HCT116 (cell line): ENCODE measurements at regions not wholly inside any gene's neighbourhood (a gene's known extent, or its start where the extent isn't known, plus 50 kb on each side); places are given as distances from the start of the nearest gene placed in this dataset.

ENCODE experiments used
- ATAC-seq: fragments of 200-7000 bp; cut with Tn5 transposase; 2 replicates; pipeline ENCODE4 v1.9.1; 2020; ENCODE audit warnings: mild to moderate bottlenecking, moderate library complexity
- BruUV-seq: library from RNA; stranded (reverse); fragments of 400-500 nt; replicated peaks from 2 replicates; lab custom pipeline; 2021; lab: Mats Ljungman, UMichigan
- CTCF ChIA-PET: fragments of 300-600 bp; sonication (Branson Sonifier 250); formaldehyde crosslinking; loops from one replicate; lab custom pipeline; 2021; ENCODE audit warnings: antibody characterized with exemption; lab: Charles Lee
- POLR2A ChIA-PET: fragments of 300-600, 350-600 bp; sonication (Branson Sonifier 250); formaldehyde crosslinking; loops from one replicate; lab custom pipeline; 2021; ENCODE audit warnings: antibody characterized with exemption; lab: Charles Lee
- RAD21 ChIA-PET, 2 experiments: fragments of 300-600 bp; sonication (Branson Sonifier 250); formaldehyde crosslinking; loops; one replicate each; lab custom pipeline; 2023; ENCODE audit warnings: low total read pairs in 2 of 2; ENCODE audit not compliant: uncharacterized antibody in 2 of 2, unreplicated experiment in 2 of 2, low non-redundant PET in 1 of 2; lab: Charles Lee
- DNase-seq: peaks from one replicate; pipeline ENCODE4 v3.0.0-alpha.2; 2010; ENCODE audit warnings: low read depth, low spot score
- H2AFZ ChIP-seq: fragments of 200-600 bp; shearing (Covaris generic), sonication (generic); 2 replicates; pipeline ENCODE4 v1.6.1; 2017; ENCODE audit warnings: low read depth, mixed run types, mixed read lengths, antibody characterized with exemption, low read length; ENCODE audit not compliant: poor library complexity, severe bottlenecking
- H3K27ac ChIP-seq: 2 replicates; pipeline ENCODE4 v1.5.1; 2012; ENCODE audit warnings: low read depth, low read length
- H3K27me3 ChIP-seq: fragments of 200-600 bp; sonication (generic); 2 replicates; pipeline ENCODE4 v1.6.1; 2016; ENCODE audit warnings: mixed run types, low read length, mixed read lengths; ENCODE audit not compliant: insufficient read depth
- H3K36me3 ChIP-seq, 2 experiments: fragments of 200-500 bp in 1 of 2; fragments of 200-600 bp in 1 of 2; sonication (Bioruptor generic) in 1 of 2; sonication (generic) in 1 of 2; 2 replicates each; pipeline versions ENCODE4 v1.5.1 to v1.6.1; 2014 to 2016; ENCODE audit warnings: low read length in 2 of 2, inconsistent platforms in 1 of 2, mixed read lengths in 1 of 2, mixed run types in 1 of 2; ENCODE audit not compliant: insufficient read depth in 2 of 2, control insufficient read depth in 1 of 2
- H3K4me1 ChIP-seq, 2 experiments: fragments of 200-600 bp in 1 of 2; sonication (generic) in 1 of 2; 2 replicates each; pipeline versions ENCODE4 v1.5.1 to v1.6.1; 2012 to 2017; ENCODE audit warnings: low read length in 2 of 2, inconsistent platforms in 1 of 2, mild to moderate bottlenecking in 1 of 2, mixed read lengths in 1 of 2, mixed run types in 1 of 2, moderate library complexity in 1 of 2; ENCODE audit not compliant: insufficient read depth in 2 of 2, control insufficient read depth in 1 of 2
- H3K4me2 ChIP-seq: fragments of 200-600 bp; sonication (generic); 2 replicates; pipeline ENCODE4 v1.6.1; 2017; ENCODE audit warnings: mixed run types, low read length, mixed read lengths
- H3K4me3 ChIP-seq, 2 experiments: fragments of 200-600 bp in 1 of 2; sonication (generic) in 1 of 2; replicated peaks in 1 of 2; 2 replicates each; pipeline ENCODE4 v1.5.1; 2011 to 2016; ENCODE audit warnings: low read length in 2 of 2, control low read depth in 1 of 2, low read depth in 1 of 2, mild to moderate bottlenecking in 1 of 2, mixed read lengths in 1 of 2, mixed run types in 1 of 2
- H3K79me2 ChIP-seq: fragments of 200-600 bp; sonication (generic); 2 replicates; pipeline ENCODE4 v1.6.1; 2017; ENCODE audit warnings: mild to moderate bottlenecking, mixed run types, low read length, moderate library complexity, mixed read lengths; ENCODE audit not compliant: insufficient read depth
- H3K9ac ChIP-seq: fragments of 200-600 bp; sonication (generic); 2 replicates; pipeline ENCODE4 v1.6.1; 2016; ENCODE audit warnings: low read length, mixed read lengths
- H3K9me2 ChIP-seq: fragments of 200-600 bp; sonication (generic), shearing (Covaris generic); 2 replicates; pipeline ENCODE4 v1.6.1; 2017; ENCODE audit warnings: mixed run types, mild to moderate bottlenecking, moderate library complexity; ENCODE audit not compliant: insufficient read depth
- H3K9me3 ChIP-seq, 2 experiments: fragments of 200-500 bp in 1 of 2; fragments of 200-600 bp in 1 of 2; sonication (Bioruptor generic) in 1 of 2; sonication (generic) in 1 of 2; 2 replicates each; pipeline ENCODE4 v1.6.1; 2014 to 2017; ENCODE audit warnings: low read length in 2 of 2, mixed read lengths in 2 of 2, inconsistent platforms in 1 of 2, low read depth in 1 of 2, mild to moderate bottlenecking in 1 of 2, mixed run types in 1 of 2, moderate library complexity in 1 of 2; ENCODE audit not compliant: control insufficient read depth in 1 of 2, insufficient read depth in 1 of 2
- H4K20me1 ChIP-seq: fragments of 200-600 bp; sonication (generic), shearing (Covaris generic); 2 replicates; pipeline ENCODE4 v1.6.1; 2017; ENCODE audit warnings: mixed run types, mild to moderate bottlenecking, moderate library complexity; ENCODE audit not compliant: insufficient read depth
- CBX3 ChIP-seq: IDR thresholded peaks from 2 replicates; pipeline ENCODE4 v1.6.1; 2012; ENCODE audit warnings: low read depth
- CEBPB ChIP-seq: IDR thresholded peaks from 2 replicates; pipeline ENCODE4 v1.6.1; 2012; ENCODE audit warnings: low read depth
- CTCF ChIP-seq, 3 experiments: fragments of 200-600 bp in 1 of 3; sonication (generic) in 1 of 3; IDR thresholded peaks in 2 of 3; conservative IDR thresholded peaks in 1 of 3; 2 replicates each; pipeline ENCODE4 v1.5.1; 2012 to 2017; ENCODE audit warnings: low read depth in 2 of 3, low read length in 2 of 3, antibody characterized with exemption in 1 of 3, borderline replicate concordance in 1 of 3, control low read depth in 1 of 3, mild to moderate bottlenecking in 1 of 3, mixed read lengths in 1 of 3, mixed run types in 1 of 3, moderate library complexity in 1 of 3; ENCODE audit not compliant: insufficient read depth in 1 of 3
- EGR1 ChIP-seq: IDR thresholded peaks from 2 replicates; pipeline ENCODE4 v1.6.1; 2012; ENCODE audit warnings: low read depth
- EZH2 ChIP-seq: fragments of 200-600 bp; sonication (generic); IDR thresholded peaks from 2 replicates; pipeline ENCODE4 v1.6.1; 2017; ENCODE audit warnings: antibody characterized with exemption, mixed run types
- EZH2phosphoT487 ChIP-seq: fragments of 200-600 bp; IDR thresholded peaks from 2 replicates; pipeline ENCODE4 v1.6.1; 2018; ENCODE audit warnings: antibody characterized with exemption, borderline replicate concordance
- JUND ChIP-seq: IDR thresholded peaks from 2 replicates; pipeline ENCODE4 v1.6.1; 2012
- POLR2A ChIP-seq: IDR thresholded peaks from 2 replicates; pipeline ENCODE4 v1.7.0; 2011; ENCODE audit warnings: borderline replicate concordance; ENCODE audit not compliant: insufficient read depth, insufficient read length; ENCODE audit errors: extremely low read depth
- POLR2AphosphoS5 ChIP-seq: IDR thresholded peaks from 2 replicates; pipeline ENCODE4 v1.6.1; 2011; ENCODE audit warnings: mild to moderate bottlenecking, low read depth, low read length, moderate library complexity
- RAD21 ChIP-seq: IDR thresholded peaks from 2 replicates; pipeline ENCODE4 v1.6.1; 2012; ENCODE audit warnings: low read depth, mild to moderate bottlenecking
- SIN3A ChIP-seq: IDR thresholded peaks from 2 replicates; pipeline ENCODE4 v1.6.1; 2012; ENCODE audit warnings: low read depth
- TCF7L2 ChIP-seq: IDR thresholded peaks from 2 replicates; pipeline ENCODE4 v1.7.0; 2011; ENCODE audit warnings: borderline replicate concordance, inconsistent platforms; ENCODE audit not compliant: insufficient read depth, insufficient read length; ENCODE audit errors: extremely low read depth
- YY1 ChIP-seq: IDR thresholded peaks from 2 replicates; pipeline ENCODE4 v1.6.1; 2011; ENCODE audit warnings: low read length, low read depth, moderate library complexity, mild to moderate bottlenecking; ENCODE audit not compliant: insufficient replicate concordance; ENCODE audit errors: extremely low read depth
- ZBTB33 ChIP-seq: IDR thresholded peaks from 2 replicates; pipeline ENCODE4 v1.6.1; 2011; ENCODE audit warnings: mild to moderate bottlenecking, low read length, moderate library complexity; ENCODE audit not compliant: insufficient replicate concordance; ENCODE audit errors: extremely low read depth
- ZFX ChIP-seq: fragments of 450-650 bp; IDR thresholded peaks from 2 replicates; pipeline ENCODE4 v1.6.1; 2017
- ZNF274 ChIP-seq: fragments of 200-500 bp; sonication (Bioruptor generic); IDR thresholded peaks from 2 replicates; pipeline ENCODE4 v1.6.1; 2014; ENCODE audit warnings: mild to moderate bottlenecking, low read depth, low read length, inconsistent platforms
- intact Hi-C: fragments of 100-400 bp; cut with micrococcal nuclease; formaldehyde crosslinking; loops from 2 replicates; pipeline ENCODE4 v1.10.0; 2022

DNA sequence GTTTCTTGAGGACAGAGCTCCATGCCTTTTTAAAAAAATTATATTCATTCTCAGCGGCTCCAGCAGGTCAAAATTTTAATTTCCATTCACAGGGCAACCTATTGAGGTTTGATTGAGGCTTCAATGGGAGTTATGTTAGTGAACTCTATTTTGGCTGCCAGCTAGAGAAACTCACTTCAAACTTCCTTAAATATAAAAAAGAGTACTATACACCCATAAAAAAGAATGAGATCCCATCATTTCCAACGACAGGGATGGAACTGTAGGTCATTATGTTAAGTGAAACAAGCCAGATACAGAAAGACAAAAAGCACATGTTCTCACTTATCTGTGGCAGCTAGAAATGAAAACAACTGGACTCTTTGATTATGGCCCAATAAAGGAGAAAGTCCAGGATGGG, 176.8 kb upstream of the IL12B start (continued):
- TF ChIP-seq EZH2phosphoT487 (no peak), CTCF (IDR thresholded peaks at IDR 0.05 in 2 of 3, conservative IDR thresholded peaks at IDR 0.05 in 1 of 3; ENCODE audit: borderline replicate concordance in 1 of 3, insufficient read depth in 1 of 3, low read depth in 2 of 3, low read length in 2 of 3) (no peak), EZH2 (no peak), POLR2AphosphoS5 (no peak), CEBPB (no peak)

DNA sequence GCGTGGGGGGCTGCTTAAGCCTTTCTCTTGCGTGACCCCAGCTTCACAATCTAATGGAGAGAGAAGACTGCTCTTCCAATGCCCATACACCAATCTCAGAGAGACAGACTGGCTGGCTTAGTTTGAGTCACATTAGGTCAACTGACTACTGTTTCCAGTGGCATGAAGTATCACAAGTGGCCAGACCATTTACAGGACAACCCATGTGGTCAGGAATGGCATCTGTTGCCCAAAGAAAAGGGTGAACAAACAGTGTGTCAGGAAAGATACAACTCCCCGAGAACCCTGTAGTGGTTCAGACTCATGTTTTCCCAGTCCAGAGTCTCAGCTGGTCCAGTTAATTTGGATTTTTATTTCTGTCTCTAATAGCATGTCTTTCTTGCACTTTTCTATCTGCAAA, 177.4 kb upstream of the IL12B start:
- DNase-seq (no peak), ATAC-seq (no peak)
- Histone ChIP-seq H3K4me1 (peaks cover 14 to 20% of the 10 kb centered on the region in 2 experiments), H3K27ac (no peak overlapping the region), H3K9ac (no peak overlapping the region), H3K27me3 (no peaks in the 10 kb centered on the region), H3K4me2 (no peak overlapping the region), H3K79me2 (no peaks in the 10 kb centered on the region), H3K36me3 (no peaks in the 10 kb centered on the region), H4K20me1 (no peaks in the 10 kb centered on the region), H3K9me2 (no peaks in the 10 kb centered on the region), H3K4me3 (no peak overlapping the region), H3K9me3 (no peaks in the 10 kb centered on the region), H2AFZ (no peak overlapping the region)
- intact Hi-C loops = loop anchor here (10.0 kb wide), 1 partner anchor 353 kb away; no protein-coding TSS in a partner anchor
- ChIA-PET CTCF (no interaction called here), RAD21 (no interaction called here), POLR2A (no interaction called here)
- no TSS peak for BruUV-seq
- no peak for TF ChIP-seq SIN3A
- no peak for TF ChIP-seq ZFX
- no peak for TF ChIP-seq YY1
- TF ChIP-seq RAD21 = no peak
- TF ChIP-seq EGR1 = no peak
- no peak for TF ChIP-seq TCF7L2
- TF ChIP-seq JUND = no peak
- TF ChIP-seq EZH2phosphoT487 = no peak
- TF ChIP-seq CBX3 = no peak
- TF ChIP-seq CTCF (IDR thresholded peaks at IDR 0.05 in 2 of 3, conservative IDR thresholded peaks at IDR 0.05 in 1 of 3; ENCODE audit: borderline replicate concordance in 1 of 3, insufficient read depth in 1 of 3, low read depth in 2 of 3, low read length in 2 of 3) = no peak
- no peak for TF ChIP-seq ZNF274
- no peak for TF ChIP-seq EZH2
- no peak for TF ChIP-seq ZBTB33
- no peak for TF ChIP-seq POLR2A
